ENCODE measurements at regions not wholly inside any gene's neighbourhood (a gene's known extent, or its start where the extent isn't known, plus 50 kb on each side); places are given as distances from the start of the nearest gene placed in this dataset.
A peak's percentile ranks its signal among the peaks of the same experiment; 100 is the strongest.

- no peak overlapping the region for H3K4me3 ChIP-seq (ENCODE audit: low read depth, low read length)
- TF ChIP-seq, protein P1, sequence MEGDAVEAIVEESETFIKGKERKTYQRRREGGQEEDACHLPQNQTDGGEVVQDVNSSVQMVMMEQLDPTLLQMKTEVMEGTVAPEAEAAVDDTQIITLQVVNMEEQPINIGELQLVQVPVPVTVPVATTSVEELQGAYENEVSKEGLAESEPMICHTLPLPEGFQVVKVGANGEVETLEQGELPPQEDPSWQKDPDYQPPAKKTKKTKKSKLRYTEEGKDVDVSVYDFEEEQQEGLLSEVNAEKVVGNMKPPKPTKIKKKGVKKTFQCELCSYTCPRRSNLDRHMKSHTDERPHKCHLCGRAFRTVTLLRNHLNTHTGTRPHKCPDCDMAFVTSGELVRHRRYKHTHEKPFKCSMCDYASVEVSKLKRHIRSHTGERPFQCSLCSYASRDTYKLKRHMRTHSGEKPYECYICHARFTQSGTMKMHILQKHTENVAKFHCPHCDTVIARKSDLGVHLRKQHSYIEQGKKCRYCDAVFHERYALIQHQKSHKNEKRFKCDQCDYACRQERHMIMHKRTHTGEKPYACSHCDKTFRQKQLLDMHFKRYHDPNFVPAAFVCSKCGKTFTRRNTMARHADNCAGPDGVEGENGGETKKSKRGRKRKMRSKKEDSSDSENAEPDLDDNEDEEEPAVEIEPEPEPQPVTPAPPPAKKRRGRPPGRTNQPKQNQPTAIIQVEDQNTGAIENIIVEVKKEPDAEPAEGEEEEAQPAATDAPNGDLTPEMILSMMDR (IDR thresholded peaks at IDR 0.05; ENCODE audit: insufficient read depth, low read length) = no peak
- DNase-seq (ENCODE audit: low read depth) = no peak
Observed at GRCh38 chr1:232702911-232703310, 73.0 kb upstream of the SIPA1L2 start.

DNA sequence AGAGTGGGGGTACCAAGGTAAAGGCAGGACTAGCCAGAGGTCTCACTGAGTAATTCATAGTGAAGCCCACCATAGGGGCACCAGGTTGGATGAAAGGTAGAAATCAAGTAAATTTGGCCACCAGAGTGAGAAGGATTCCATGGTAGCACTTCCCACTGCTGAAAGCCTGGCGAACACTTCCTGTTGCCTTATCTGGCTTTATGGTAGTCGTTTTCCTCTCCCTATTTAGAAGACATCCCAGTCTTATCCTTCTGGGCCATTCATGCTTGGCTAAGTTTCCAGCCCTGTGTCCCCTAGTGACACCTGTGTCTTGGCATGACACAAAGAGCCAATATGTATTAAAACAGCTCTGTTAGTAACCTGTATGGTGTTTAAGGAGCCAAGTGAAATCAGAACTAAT lies 74.3 kb upstream of the SIPA1L2 start:
- TF ChIP-seq, protein P1 (IDR thresholded peaks at IDR 0.05; ENCODE audit: insufficient read depth, low read length) = no peak
- DNase-seq (ENCODE audit: low read depth) = no peak
- no peak overlapping the region for H3K4me3 ChIP-seq (ENCODE audit: low read depth, low read length)

DNA sequence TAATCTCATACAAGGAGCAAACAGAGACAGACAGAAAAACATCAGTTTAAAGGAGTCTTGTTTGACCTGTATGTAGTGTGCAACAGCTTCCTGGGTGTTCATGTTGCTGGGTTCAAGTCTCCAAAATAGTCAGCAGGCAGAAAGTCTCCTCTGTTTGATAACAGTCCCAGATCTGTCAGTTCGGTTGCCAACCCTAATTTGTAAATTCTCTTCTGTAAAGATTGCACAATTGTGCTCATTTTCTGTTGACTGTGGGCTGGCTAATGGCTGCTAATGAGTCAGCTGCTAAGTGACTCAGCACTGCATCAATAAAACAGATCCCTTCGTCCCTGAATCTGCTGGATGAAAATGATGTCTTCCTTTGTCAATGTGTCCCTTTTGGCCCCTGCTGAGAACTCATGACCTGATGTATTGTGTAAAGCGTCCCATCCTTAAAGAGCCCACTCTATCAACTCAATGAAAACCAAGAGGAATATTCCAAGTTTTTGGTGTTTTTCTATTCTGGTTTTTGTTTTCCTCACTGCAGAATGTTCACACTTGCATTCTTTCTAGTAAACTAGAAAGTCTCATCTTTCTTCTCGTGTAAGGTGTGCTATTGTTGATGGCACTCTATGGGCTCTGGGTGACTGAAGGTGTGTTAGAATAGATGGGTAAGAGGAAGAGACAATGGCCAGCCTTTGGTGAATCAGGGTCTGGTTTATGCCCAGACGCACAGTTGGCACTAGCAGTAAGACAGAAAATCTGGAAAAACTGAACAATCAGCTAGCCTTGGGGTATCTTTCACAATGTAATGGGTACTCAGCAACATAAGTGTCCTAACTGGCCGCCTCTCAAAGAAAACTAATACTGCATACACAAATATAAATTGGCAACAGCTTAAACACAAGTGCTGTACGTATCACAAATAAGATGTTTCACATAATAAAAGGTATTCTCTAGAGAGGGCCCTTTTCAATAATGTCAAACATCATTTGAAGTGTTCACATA lies 75.1 kb upstream of the SIPA1L2 start:
- no peak overlapping the region for H3K4me3 ChIP-seq (ENCODE audit: low read depth, low read length)
- TF ChIP-seq, protein P1 (IDR thresholded peaks at IDR 0.05; ENCODE audit: insufficient read depth, low read length) = no peak
- DNase-seq (ENCODE audit: low read depth) = peak; percentile 86

GRCh38 chr1:232705815-232706575 lies 76.1 kb upstream of the SIPA1L2 start:
- TF ChIP-seq, protein P1 (IDR thresholded peaks at IDR 0.05; ENCODE audit: insufficient read depth, low read length) = no peak
- DNase-seq (ENCODE audit: low read depth) = peak; percentile 20
- H3K4me3 ChIP-seq (ENCODE audit: low read depth, low read length) = no peak overlapping the region

GRCh38 chr1:232707142-232707541 lies 77.2 kb upstream of the SIPA1L2 start:
- no peak for DNase-seq (ENCODE audit: low read depth)
- TF ChIP-seq, protein P1 (IDR thresholded peaks at IDR 0.05; ENCODE audit: insufficient read depth, low read length) = no peak

DNA sequence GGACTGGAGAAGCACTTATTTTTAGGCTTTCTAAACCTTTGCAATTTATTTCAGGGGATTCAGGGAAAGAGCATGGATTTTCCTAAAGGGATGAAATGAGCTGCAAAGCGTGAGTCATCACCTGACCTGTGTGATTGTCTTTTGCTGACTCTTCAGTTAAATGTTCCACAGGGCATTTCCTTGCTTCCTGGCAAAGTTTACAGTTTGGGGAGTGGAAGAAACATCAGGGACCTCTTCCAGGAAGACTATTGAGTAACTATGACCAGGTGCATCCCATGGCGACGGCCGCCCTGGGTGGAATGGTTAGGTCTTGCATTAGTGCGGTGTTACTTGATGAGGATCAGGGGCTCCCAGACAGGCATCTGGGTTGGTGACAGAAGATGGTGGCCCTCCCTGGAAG lies 79.5 kb upstream of the SIPA1L2 start:
- H3K4me3 ChIP-seq (ENCODE audit: low read depth, low read length) = no peak overlapping the region
- DNase-seq (ENCODE audit: low read depth) = no peak
- TF ChIP-seq, protein P1 (IDR thresholded peaks at IDR 0.05; ENCODE audit: insufficient read depth, low read length) = no peak

More at GRCh38 chr1:232707142-232707541, 77.2 kb upstream of the SIPA1L2 start:
- H3K4me3 ChIP-seq (ENCODE audit: low read depth, low read length) = no peak overlapping the region

Measured in fibroblast of the aortic adventitia (primary cell).